ENCODE measurements at regions not wholly inside any gene's neighbourhood (a gene's known extent, or its start where the extent isn't known, plus 50 kb on each side); places are given as distances from the start of the nearest gene placed in this dataset.

- no peak for TF ChIP-seq CTCF (IDR thresholded peaks at IDR 0.05; ENCODE audit: extremely low read depth, missing control alignments)
- DNase-seq (ENCODE audit: low spot score) = no peak
These were observed 58.8 kb upstream of the UBL3 start for GRCh38 chr13:29909081-29909730.

GRCh38 chr13:29908416-29909080 is 58.1 kb upstream of the UBL3 start:
- DNase-seq (ENCODE audit: low spot score) = no peak
- TF ChIP-seq CTCF (IDR thresholded peaks at IDR 0.05; ENCODE audit: extremely low read depth, missing control alignments) = no peak

- DNase-seq (ENCODE audit: low spot score) = no peak
These were observed 57.3 kb upstream of the UBL3 start for GRCh38 chr13:29907670-29908069.

GRCh38 chr13:29906432-29907011 is 56.1 kb upstream of the UBL3 start:
- no peak for TF ChIP-seq CTCF (IDR thresholded peaks at IDR 0.05; ENCODE audit: extremely low read depth, missing control alignments)
- no peak for DNase-seq (ENCODE audit: low spot score)

More at GRCh38 chr13:29907670-29908069, 57.3 kb upstream of the UBL3 start:
- TF ChIP-seq CTCF (IDR thresholded peaks at IDR 0.05; ENCODE audit: extremely low read depth, missing control alignments) = no peak

- no peak for DNase-seq (ENCODE audit: low spot score)
- no peak for TF ChIP-seq CTCF (IDR thresholded peaks at IDR 0.05; ENCODE audit: extremely low read depth, missing control alignments)
These were observed 55.4 kb upstream of the UBL3 start for GRCh38 chr13:29905845-29906244.

GRCh38 chr13:29903996-29904395 is 53.6 kb upstream of the UBL3 start:
- TF ChIP-seq CTCF (IDR thresholded peaks at IDR 0.05; ENCODE audit: extremely low read depth, missing control alignments) = no peak
- no peak for DNase-seq (ENCODE audit: low spot score)

GRCh38 chr13:29903543-29903942 is 53.1 kb upstream of the UBL3 start:
- DNase-seq (ENCODE audit: low spot score) = no peak
- no peak for TF ChIP-seq CTCF (IDR thresholded peaks at IDR 0.05; ENCODE audit: extremely low read depth, missing control alignments)
